Coronary artery (tissue), 2 donors: ENCODE measurements at regions not wholly inside any gene's neighbourhood (a gene's known extent, or its start where the extent isn't known, plus 50 kb on each side); places are given as distances from the start of the nearest gene placed in this dataset.
"Not testable (repeated sequence)": the region's sequence is repeated elsewhere in the genome, so short reads cannot be mapped to it uniquely, and the experiment has no call there.

Experiments
- DNase-seq: peaks from one replicate; pipeline ENCODE4 v3.0.0-alpha.2; 2017; ENCODE audit warnings: low spot score
- H3K27ac ChIP-seq, 2 donors: fragments of 200-600 bp; sonication (generic); one replicate each; pipeline ENCODE4 v1.5.1; 2016 to 2019
- H3K4me3 ChIP-seq: fragments of 200-600 bp; sonication (generic); 2 replicates; pipeline ENCODE4 v1.5.1; 2016; ENCODE audit warnings: mild to moderate bottlenecking, moderate library complexity
- TF ChIP-seq, protein P1 (sequence below): fragments of 200-600 bp; sonication (generic); IDR thresholded peaks from one replicate; pipeline ENCODE4 v1.5.1; 2019; ENCODE audit warnings: antibody characterized with exemption

- H3K4me3 ChIP-seq, result no peak overlapping the region
- TF ChIP-seq, protein P1, sequence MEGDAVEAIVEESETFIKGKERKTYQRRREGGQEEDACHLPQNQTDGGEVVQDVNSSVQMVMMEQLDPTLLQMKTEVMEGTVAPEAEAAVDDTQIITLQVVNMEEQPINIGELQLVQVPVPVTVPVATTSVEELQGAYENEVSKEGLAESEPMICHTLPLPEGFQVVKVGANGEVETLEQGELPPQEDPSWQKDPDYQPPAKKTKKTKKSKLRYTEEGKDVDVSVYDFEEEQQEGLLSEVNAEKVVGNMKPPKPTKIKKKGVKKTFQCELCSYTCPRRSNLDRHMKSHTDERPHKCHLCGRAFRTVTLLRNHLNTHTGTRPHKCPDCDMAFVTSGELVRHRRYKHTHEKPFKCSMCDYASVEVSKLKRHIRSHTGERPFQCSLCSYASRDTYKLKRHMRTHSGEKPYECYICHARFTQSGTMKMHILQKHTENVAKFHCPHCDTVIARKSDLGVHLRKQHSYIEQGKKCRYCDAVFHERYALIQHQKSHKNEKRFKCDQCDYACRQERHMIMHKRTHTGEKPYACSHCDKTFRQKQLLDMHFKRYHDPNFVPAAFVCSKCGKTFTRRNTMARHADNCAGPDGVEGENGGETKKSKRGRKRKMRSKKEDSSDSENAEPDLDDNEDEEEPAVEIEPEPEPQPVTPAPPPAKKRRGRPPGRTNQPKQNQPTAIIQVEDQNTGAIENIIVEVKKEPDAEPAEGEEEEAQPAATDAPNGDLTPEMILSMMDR, result no peak
- no peak overlapping the region for H3K27ac ChIP-seq
- DNase-seq, result no peak
Observed at GRCh38 chr9:1879501-1879900, 135.6 kb upstream of the SMARCA2 start.

GRCh38 chr9:1880038-1880565 lies 135.0 kb upstream of the SMARCA2 start:
- no peak for DNase-seq
- TF ChIP-seq, protein P1, result no peak

DNA sequence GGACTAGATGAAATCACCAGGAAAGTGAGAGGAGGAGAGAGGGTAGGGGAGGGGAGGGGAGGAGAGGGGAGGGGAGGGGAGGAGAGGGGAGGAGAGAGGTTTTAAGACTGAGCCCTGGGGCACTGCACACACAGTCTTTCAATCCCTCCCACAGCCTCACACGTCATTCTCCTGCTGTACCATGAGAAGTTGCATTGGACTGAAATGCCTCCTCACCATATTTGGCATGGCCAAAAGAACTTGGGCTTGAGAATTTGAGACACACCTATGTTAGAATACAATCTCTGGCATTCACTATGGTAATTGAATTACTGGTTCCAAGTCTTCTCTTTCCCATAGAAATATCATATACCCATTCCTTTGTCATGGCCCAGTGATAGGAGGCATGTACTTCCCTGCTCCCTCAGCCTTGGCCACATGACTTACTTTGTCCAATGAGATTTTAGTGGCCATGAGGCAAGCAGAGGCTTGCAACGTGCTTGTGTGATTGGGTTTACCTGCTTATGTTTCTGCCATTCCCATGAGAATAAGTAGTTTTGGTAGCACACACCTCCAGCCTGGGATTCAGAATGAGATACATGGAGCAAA lies 133.3 kb upstream of the SMARCA2 start:
- H3K27ac ChIP-seq, result no peak overlapping the region
- no peak overlapping the region for H3K4me3 ChIP-seq
- DNase-seq, result no peak
- TF ChIP-seq, protein P1, result no peak

More at GRCh38 chr9:1880038-1880565, 135.0 kb upstream of the SMARCA2 start:
- no peak overlapping the region for H3K4me3 ChIP-seq
- H3K27ac ChIP-seq, result no peak overlapping the region

GRCh38 chr9:1882711-1883403 lies 132.3 kb upstream of the SMARCA2 start:
- H3K4me3 ChIP-seq, result no peak overlapping the region
- no peak overlapping the region for H3K27ac ChIP-seq
- TF ChIP-seq, protein P1, result no peak
- no peak for DNase-seq

- TF ChIP-seq, protein P1, result no peak
- Histone ChIP-seq H3K27ac (no peak overlapping the region), H3K4me3 (no peak overlapping the region)
- no peak for DNase-seq
Observed at GRCh38 chr9:1890201-1890600, 124.9 kb upstream of the SMARCA2 start.

DNA sequence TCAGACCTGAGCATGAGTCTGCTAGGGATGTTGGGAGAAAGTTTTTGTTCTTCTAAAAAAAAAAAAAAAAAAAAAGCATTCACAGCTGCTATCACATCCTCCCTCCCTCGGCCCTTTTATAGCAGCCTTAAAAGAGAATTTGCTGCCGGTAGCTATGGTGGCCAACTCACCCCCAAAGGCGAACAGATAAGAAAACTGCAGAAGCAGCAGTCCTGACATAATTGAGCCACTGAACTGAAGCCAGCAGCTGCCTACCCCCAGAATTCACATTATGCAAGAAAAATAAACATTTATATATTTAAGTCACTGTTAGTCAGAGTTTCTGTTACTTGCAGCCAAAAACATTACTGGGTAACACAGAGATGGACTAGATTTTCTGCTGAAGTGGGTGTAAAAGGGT lies 124.3 kb upstream of the SMARCA2 start:
- TF ChIP-seq, protein P1, result no peak
- H3K27ac ChIP-seq, result no peak overlapping the region
- no peak for DNase-seq
- no peak overlapping the region for H3K4me3 ChIP-seq

DNA sequence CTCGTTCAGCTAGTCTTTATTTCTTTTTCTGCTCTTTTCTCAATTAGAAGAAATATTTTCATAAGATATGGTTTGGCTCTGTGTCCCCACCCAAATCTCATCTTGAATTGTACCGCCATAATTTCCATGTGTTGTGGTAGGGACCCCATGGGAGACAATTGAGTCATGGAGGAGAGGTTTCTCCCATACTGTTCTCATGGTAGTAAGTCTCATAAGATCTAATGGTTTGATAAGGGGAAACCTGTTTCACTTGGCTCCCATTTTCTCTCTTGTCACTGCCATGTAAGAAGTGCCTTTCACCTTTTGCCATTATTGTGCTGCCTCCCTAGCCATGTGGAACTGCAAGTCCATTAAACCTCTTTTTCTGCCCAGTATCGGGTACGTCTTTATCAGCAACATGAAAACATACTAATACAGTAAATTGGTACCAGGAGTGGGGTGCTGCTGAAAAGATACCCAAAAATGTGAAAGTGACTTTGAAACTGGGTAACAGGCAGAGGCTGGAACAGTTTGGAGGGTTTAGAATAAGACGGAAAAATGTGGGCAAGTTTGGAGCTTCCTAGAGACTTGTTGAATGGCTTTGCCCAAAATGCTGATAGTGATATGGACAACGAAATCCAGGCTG lies 112.0 kb upstream of the SMARCA2 start:
- H3K27ac ChIP-seq, H3K4me3 ChIP-seq, DNase-seq: not testable (repeated sequence)
